Brain microvascular endothelial cell (primary cell): ENCODE measurements at regions not wholly inside any gene's neighbourhood (a gene's known extent, or its start where the extent isn't known, plus 50 kb on each side); places are given as distances from the start of the nearest gene placed in this dataset.

Source experiments
- DNase-seq: peaks from one replicate; pipeline ENCODE4 v3.0.0-alpha.2; 2020
- H3K27ac ChIP-seq: fragments of 250-450 bp; sonication (Bioruptor Pico); 2 replicates; pipeline ENCODE4 v1.5.1; 2020; ENCODE audit warnings: mild to moderate bottlenecking, moderate library complexity
- H3K27me3 ChIP-seq: fragments of 250-450 bp; sonication (Bioruptor Pico); replicated peaks from 2 replicates; pipeline ENCODE4 v1.5.1; 2020; ENCODE audit warnings: mild to moderate bottlenecking
- H3K36me3 ChIP-seq: fragments of 250-450 bp; sonication (Bioruptor Pico); replicated peaks from 2 replicates; pipeline ENCODE4 v1.5.1; 2020; ENCODE audit warnings: mild to moderate bottlenecking
- H3K4me3 ChIP-seq: 2 replicates; pipeline ENCODE4 v1.5.1; 2011; ENCODE audit warnings: low read depth, mild to moderate bottlenecking, control low read depth, low read length, moderate library complexity
- in situ Hi-C: cut with HindIII; loops from 2 replicates; pipeline ENCODE4 v1.10.0; 2017; ENCODE audit warnings: low sequenced_read_pairs, low pct_ligation_motif_present
- TF ChIP-seq, protein P1 (sequence below): IDR thresholded peaks from 2 replicates; pipeline ENCODE4 v1.5.1; 2011; ENCODE audit warnings: low read depth, mild to moderate bottlenecking, moderate library complexity, low read length, control low read depth, inconsistent platforms; ENCODE audit errors: missing control alignments

DNA sequence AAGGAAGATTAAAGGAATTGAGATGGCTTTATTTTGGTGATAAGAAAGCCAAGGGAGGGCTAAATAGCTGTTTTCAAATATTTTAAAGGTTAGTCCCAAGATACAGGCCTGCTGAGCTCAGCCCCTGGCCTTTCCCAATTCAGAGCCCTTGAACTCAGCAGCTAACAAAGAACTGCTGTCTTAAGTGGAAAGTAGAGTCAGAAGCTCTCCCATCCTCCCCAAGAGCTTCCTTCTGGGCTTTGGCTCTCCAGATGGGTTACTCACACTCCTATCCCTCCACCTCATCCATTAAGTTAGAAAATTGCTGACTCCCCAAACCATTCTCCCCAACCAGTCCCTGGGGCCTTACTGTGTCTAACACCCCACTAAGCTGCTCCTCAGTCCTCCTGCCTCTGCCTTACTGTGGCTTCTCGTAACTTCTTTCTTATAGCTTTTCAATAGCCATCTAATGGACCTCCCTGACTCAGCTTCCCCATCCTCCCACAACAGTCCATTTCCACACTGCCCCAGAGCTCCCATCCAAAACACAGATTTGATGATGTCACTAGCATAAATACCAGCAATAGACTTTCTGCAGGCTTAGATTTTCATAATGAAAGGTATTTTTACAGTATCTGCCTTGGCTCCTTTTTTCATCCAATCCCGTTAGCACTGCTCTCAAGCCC lies 239.1 kb downstream of the ENC1 start:
- in situ Hi-C loops: no loop called here
- no peaks in the 10 kb centered on the region for H3K36me3 ChIP-seq
- TF ChIP-seq, protein P1, sequence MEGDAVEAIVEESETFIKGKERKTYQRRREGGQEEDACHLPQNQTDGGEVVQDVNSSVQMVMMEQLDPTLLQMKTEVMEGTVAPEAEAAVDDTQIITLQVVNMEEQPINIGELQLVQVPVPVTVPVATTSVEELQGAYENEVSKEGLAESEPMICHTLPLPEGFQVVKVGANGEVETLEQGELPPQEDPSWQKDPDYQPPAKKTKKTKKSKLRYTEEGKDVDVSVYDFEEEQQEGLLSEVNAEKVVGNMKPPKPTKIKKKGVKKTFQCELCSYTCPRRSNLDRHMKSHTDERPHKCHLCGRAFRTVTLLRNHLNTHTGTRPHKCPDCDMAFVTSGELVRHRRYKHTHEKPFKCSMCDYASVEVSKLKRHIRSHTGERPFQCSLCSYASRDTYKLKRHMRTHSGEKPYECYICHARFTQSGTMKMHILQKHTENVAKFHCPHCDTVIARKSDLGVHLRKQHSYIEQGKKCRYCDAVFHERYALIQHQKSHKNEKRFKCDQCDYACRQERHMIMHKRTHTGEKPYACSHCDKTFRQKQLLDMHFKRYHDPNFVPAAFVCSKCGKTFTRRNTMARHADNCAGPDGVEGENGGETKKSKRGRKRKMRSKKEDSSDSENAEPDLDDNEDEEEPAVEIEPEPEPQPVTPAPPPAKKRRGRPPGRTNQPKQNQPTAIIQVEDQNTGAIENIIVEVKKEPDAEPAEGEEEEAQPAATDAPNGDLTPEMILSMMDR: no peak
- H3K27ac ChIP-seq: no peak overlapping the region
- DNase-seq: no peak
- no peak overlapping the region for H3K4me3 ChIP-seq
- H3K27me3 ChIP-seq: no peaks in the 10 kb centered on the region

DNA sequence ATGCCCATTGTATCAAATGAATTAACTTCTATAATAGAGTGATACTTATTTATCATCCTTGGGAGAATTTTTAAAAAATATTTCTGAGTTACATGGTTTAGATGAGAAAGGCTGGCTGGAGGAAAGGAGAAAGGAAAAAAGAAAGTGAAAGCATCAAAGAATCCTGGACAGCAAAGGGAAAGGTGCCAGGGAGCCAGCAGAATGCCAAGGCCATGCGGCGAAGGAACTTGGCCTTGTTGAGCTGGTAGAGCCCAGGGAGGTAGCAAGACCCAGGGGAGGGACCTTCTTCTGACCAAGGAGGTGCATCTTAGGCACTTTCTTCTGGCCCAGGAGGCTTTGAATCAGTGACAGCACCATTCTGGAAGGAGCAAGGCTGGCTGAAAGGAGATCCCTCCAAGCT lies 240.5 kb downstream of the ENC1 start:
- in situ Hi-C loops: no loop called here
- TF ChIP-seq, protein P1: no peak
- DNase-seq: no peak
- H3K4me3 ChIP-seq: no peak overlapping the region
- H3K36me3 ChIP-seq: no peaks in the 10 kb centered on the region
- H3K27ac ChIP-seq: no peak overlapping the region
- H3K27me3 ChIP-seq: no peaks in the 10 kb centered on the region

DNA sequence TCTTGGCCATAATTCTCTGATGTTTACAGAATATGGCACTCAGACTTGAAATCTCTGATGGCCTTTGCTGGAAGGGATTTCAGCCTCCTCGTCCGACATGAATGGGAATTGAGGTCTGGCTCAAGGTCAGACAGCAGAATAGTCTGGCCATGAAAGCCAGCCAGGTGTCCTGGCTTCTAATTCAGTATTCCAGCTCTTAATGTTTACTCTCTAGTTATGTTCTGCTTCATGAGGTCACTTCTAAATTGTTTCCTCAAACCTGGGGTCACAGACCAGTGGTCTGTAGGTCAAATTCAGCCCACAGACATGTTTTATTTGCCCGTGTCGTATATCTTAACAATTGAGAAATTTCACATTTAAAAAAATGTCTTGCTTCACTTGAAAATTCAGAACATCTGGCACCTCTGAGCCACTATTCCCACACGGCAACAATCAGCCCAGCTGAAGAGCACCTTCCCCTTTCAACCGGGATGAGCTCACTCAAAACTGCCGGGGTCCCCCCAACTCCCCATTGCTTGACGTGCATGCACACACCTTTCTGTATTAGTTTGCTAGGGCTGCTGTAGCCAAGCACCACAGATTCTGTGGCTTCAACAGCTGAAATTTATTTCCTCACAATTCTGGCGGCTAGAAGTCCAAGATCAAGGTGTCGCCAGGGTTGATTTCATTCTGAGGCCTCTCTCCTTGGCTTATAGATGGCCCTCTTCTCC lies 243.5 kb downstream of the ENC1 start:
- DNase-seq: no peak
- Histone ChIP-seq H3K36me3 (no peaks in the 10 kb centered on the region), H3K27ac (no peak overlapping the region), H3K4me3 (no peak overlapping the region), H3K27me3 (no peaks in the 10 kb centered on the region)
- TF ChIP-seq, protein P1: no peak
- in situ Hi-C loops: no loop called here

DNA sequence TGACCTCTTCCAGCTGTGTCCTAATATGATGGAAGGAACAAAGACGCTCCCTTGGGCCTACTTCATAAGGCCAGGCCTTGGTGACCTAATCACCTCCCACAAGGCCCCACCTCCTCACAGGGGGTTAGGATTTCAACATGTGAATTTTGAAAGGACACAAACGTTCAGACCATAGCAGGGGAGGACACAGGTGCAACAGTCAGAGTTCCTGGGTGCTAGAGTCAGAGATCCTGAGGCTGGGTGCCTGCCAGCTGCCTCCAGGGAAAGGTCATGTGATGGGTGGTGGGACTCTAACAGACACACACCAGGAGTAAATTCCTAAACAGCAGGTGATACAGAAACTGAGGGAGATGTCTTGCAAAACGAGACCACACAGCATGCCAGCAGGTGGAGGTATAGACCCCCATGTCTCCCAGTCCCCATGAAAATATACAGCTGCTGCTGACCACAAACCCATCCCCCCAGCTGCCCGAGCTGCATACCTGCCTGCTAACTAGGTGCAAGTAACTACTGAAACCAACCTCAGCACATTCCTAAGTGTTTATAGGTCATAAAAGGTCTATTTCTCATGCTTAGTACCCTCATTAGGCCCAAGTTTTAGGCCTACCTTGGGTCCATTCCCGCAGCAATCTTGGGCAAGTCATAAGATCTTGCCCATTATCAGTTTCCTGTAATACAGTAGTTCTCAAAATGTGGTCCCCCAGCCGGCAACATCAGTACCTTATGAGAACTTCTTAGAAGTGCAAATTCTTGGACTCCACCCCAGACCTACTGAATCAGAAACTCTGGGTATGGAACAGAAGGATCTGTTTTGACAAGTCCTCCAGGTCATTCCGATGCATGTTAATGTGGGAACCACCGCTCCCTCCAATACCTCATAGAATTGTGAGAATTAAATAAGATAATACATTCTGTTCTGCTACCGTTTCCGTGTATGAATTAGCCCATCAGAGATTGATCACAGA lies 245.3 kb downstream of the ENC1 start:
- TF ChIP-seq, protein P1: peak; percentile 18
- DNase-seq: no peak
- Histone ChIP-seq H3K27ac (no peak overlapping the region), H3K36me3 (no peaks in the 10 kb centered on the region), H3K4me3 (no peak overlapping the region), H3K27me3 (no peaks in the 10 kb centered on the region)
- in situ Hi-C loops: no loop called here

DNA sequence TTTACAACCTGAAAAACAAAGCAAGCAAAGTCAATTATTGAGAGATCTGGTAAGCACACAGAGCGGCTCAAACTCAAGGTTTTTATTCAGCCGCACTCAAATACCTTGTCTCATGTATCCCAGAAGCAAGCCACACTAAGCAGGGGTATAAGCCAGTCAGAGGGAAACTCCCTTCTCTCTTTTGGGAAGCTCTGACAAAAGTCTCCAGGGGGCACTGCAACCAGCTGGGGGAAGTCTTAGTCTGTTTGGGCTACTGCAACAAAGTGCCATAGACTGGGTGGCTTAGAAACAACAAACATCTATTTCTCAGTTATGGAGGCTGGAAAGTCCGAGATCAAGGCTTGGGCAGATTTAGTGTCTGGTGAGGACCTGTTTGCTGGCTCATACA lies 246.0 kb downstream of the ENC1 start:
- TF ChIP-seq, protein P1: peak; percentile 31

More for the DNA sequence above, 246.0 kb downstream of the ENC1 start:
- in situ Hi-C loops: no loop called here
- Histone ChIP-seq H3K4me3 (no peak overlapping the region), H3K36me3 (no peaks in the 10 kb centered on the region), H3K27me3 (no peaks in the 10 kb centered on the region), H3K27ac (no peak overlapping the region)
- no peak for DNase-seq
